RWPE1 (cell line): ENCODE measurements at regions not wholly inside any gene's neighbourhood (a gene's known extent, or its start where the extent isn't known, plus 50 kb on each side); places are given as distances from the start of the nearest gene placed in this dataset.
"Not testable (repeated sequence)": the region's sequence is repeated elsewhere in the genome, so short reads cannot be mapped to it uniquely, and the experiment has no call there.

Experiments used
- CTCF ChIA-PET: fragments of 350-600 bp; sonication (Branson Sonifier 250); formaldehyde crosslinking; extraction: SDS; loops from one replicate; lab custom pipeline; 2021; lab: Yijun Ruan, JAX
- POLR2A ChIA-PET: fragments of 400-600 bp; formaldehyde crosslinking; extraction: SDS; loops from one replicate; lab custom pipeline; 2020; ENCODE audit warnings: antibody characterized with exemption; ENCODE audit not compliant: low non-redundant PET; lab: Yijun Ruan, JAX
- DNase-seq: peaks from one replicate; pipeline ENCODE4 v3.0.0; 2012; ENCODE audit warnings: low spot score
- H3K27ac ChIP-seq: fragments of 450-650 bp; 2 replicates; pipeline ENCODE4 v1.5.1; 2017
- TF ChIP-seq, protein P1 (sequence below): fragments of 450-650 bp; conservative IDR thresholded peaks from 2 replicates; pipeline ENCODE4 v1.5.1; 2017; ENCODE audit warnings: low read depth, mild to moderate bottlenecking

DNA sequence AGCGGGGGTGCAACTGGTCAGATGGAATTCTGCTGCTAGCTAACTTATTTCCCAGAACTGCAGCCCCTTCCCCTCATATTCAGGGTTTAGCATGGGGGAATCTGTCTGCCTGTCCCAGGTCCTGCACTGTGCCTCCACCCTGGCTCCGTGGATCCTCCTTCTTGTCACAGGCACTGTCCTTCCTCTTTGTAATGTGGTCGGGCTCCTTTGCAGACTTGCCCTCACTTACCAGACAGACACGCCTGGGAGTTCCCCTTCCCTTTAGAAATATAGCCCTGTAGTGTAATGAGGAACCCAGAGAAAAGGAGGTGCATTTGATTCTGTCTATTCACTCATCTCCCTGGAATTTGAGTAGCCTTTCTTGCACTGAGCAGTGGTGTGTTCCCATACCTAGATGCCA lies 108.7 kb downstream of the TRIM43 start:
- no peak for DNase-seq
- no peak overlapping the region for H3K27ac ChIP-seq
- POLR2A ChIA-PET, result no interaction called here
- TF ChIP-seq, protein P1, sequence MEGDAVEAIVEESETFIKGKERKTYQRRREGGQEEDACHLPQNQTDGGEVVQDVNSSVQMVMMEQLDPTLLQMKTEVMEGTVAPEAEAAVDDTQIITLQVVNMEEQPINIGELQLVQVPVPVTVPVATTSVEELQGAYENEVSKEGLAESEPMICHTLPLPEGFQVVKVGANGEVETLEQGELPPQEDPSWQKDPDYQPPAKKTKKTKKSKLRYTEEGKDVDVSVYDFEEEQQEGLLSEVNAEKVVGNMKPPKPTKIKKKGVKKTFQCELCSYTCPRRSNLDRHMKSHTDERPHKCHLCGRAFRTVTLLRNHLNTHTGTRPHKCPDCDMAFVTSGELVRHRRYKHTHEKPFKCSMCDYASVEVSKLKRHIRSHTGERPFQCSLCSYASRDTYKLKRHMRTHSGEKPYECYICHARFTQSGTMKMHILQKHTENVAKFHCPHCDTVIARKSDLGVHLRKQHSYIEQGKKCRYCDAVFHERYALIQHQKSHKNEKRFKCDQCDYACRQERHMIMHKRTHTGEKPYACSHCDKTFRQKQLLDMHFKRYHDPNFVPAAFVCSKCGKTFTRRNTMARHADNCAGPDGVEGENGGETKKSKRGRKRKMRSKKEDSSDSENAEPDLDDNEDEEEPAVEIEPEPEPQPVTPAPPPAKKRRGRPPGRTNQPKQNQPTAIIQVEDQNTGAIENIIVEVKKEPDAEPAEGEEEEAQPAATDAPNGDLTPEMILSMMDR, result no peak
- CTCF ChIA-PET, result no interaction called here

DNA sequence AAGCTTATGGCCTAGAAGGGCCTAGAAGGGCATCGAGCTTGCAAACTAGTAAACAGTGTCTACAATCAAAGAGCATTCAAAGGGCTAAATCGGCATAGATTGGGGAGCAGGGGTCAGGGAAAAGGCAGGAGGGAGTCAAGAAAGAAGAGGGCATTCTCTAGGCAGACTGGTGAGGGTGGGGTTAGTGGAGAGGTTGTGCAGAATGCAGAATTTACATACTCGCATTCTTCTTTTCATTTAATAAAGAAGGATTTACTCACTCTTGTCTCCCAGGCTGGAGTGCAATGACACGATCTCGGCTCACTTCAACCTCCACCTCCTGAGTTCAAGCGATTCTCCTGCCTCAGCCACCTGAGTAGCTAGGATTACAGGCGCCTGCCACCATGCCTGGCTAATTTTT lies 110.7 kb downstream of the TRIM43 start:
- TF ChIP-seq, protein P1, result no peak
- POLR2A ChIA-PET, result no interaction called here
- no peak overlapping the region for H3K27ac ChIP-seq
- CTCF ChIA-PET, result no interaction called here
- no peak for DNase-seq

DNA sequence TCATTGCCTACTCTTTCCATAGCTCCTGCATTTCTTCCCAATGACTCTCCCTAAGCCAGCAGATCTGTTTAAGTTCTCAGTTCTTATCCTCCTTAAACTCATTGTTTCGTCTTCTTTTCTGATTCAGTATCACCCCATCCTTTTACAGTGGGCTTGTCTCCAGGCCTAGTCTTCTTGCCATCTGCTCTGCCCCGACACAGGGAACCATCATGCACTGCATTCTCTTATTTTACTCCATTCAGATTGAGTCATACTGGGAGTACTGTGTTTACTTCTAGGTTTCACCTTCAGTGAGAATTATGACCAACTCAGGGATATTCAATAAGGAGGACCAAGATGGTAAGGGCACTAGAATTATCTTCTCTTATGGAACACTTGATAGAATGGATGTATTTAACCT lies 115.4 kb downstream of the TRIM43 start:
- H3K27ac ChIP-seq, DNase-seq, CTCF ChIA-PET, POLR2A ChIA-PET: not testable (repeated sequence)

DNA sequence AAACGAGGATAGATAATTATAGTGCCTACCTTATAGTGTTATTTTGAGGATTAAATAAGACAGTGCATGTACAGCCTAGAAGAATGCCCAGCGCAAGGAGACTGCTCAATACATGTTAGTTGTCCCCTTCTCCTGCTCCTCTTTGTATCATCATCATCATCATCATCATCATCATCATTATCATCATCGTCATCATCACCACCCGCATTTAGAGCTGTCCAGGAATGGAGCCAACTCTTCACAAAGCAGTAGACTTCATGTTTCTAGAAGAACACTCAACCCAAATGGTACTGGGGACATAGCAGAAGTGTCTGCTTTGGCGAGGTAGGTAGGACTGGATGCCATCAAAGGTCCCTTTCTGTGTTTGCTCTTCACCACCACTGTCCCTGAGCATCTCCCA lies 116.0 kb downstream of the TRIM43 start:
- CTCF ChIA-PET, result no interaction called here
- TF ChIP-seq, protein P1, result no peak
- POLR2A ChIA-PET, result no interaction called here

DNA sequence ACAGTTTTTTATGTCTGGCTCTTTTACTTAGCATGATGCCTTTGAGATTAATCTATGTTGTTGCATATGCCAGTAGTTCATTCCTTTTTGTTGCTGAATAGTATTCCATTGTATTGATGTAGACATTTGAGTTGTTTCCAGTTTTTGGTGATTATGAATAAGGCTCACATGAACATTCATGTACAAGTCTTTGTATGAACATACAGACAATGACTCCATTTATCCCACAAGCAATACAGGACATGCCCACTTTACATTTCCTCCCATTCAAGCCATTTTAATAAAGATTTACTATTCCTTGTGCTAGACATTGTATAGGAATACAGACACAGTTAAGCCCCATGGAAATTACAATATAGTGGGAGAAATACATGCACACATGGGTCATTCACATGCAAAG lies 118.0 kb downstream of the TRIM43 start:
- no peak overlapping the region for H3K27ac ChIP-seq
- DNase-seq, result no peak
- POLR2A ChIA-PET, result no interaction called here
- TF ChIP-seq, protein P1, result no peak
- CTCF ChIA-PET, result interaction anchor here (0.6 kb wide), 1 partner anchor 197 kb away, joined by 4 read pairs; no protein-coding TSS in a partner anchor

More for the DNA sequence above, 116.0 kb downstream of the TRIM43 start:
- DNase-seq, result no peak
- no peak overlapping the region for H3K27ac ChIP-seq

DNA sequence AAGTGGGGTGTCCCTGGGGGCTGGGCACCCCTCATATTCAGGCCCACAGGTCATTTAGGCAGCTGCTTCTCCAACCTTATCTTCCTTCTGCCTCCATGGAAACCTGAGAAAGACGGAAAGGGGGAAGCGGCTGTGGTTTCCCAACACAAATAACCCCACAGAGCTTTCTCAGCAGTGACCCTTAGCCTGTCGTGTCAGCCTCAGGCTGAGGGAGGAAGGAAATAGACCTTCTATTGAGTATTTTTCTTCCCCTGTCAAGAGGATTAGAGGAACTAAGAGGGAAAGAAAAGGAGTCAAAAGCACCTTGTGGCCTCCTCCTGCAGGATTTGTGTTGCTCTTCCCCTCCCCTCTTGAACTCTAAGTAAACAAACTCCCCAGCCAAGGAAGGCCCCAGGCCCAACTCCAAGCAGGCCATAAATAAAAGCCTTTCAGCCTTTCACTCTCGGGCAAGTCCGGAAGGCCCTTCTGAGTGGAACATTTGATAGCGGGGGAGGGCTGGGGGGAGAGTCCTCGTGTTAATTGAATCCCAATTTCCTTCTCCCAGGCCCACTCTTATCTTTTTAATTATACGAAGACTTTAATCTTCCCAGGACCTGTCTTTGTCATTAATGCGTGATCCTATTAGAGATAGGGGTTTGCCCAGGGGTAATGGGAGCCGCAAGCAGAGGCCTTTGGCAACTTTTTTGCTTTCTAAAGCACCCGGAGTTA lies 121.8 kb downstream of the TRIM43 start:
- POLR2A ChIA-PET, CTCF ChIA-PET, H3K27ac ChIP-seq, DNase-seq: not testable (repeated sequence)

DNA sequence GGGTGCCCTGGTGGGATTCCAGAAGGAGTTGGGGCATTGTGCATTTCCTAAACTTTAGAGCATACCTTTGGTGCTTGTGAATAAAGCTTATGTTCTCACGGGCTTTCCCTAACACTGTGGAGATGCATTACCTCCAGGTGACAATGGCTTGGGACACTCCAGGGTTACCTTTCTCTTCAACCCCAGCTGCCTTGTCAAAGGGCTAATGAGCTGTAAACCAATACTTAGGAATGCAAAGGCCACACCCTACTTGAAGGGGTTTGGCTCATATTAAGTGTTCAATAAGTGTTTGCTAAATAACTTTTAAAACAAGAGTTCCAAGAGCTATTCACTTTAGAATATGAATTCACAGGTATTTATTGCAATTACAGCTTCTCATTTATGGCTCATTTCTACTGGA lies 122.6 kb downstream of the TRIM43 start:
- POLR2A ChIA-PET, H3K27ac ChIP-seq, DNase-seq, CTCF ChIA-PET: not testable (repeated sequence)

DNA sequence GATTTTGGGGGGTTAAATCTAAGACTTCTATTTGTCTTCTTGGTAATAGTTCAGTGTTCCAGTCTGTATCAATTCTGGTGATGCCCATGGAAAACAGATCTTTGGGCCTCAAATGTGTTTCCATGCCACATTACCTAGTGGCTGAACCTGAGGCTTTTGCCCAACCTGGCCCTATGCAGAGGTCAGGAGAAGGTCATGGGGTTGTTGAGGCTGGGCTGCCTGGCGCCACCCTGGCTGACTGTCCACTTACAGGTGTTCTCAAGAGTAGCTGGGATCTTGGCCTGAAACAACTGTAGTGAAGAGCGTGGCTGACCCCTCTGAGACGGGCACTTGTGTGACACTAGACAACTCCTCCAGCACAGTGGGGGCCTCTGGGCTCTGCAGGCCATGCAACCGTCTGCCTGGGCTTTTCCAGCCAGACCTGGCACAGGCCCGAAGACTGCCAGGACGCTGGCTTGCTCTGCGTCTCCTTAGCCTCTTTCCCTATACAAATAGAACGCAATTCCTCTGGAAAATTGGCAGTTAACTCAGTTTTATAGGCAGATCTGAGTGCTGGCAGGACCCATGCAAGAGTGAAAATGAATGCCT lies 127.8 kb downstream of the TRIM43 start:
- TF ChIP-seq, protein P1, result no peak
- POLR2A ChIA-PET, result no interaction called here
- H3K27ac ChIP-seq, result no peak overlapping the region
- no peak for DNase-seq
- CTCF ChIA-PET, result no interaction called here
